Skin of body (tissue), 1 donor: ENCODE measurements at regions not wholly inside any gene's neighbourhood (a gene's known extent, or its start where the extent isn't known, plus 50 kb on each side); places are given as distances from the start of the nearest gene placed in this dataset.

Source experiments
- DNase-seq: peaks from one replicate; lab custom pipeline; 2025; lab: John Stamatoyannopoulos, UW

DNA sequence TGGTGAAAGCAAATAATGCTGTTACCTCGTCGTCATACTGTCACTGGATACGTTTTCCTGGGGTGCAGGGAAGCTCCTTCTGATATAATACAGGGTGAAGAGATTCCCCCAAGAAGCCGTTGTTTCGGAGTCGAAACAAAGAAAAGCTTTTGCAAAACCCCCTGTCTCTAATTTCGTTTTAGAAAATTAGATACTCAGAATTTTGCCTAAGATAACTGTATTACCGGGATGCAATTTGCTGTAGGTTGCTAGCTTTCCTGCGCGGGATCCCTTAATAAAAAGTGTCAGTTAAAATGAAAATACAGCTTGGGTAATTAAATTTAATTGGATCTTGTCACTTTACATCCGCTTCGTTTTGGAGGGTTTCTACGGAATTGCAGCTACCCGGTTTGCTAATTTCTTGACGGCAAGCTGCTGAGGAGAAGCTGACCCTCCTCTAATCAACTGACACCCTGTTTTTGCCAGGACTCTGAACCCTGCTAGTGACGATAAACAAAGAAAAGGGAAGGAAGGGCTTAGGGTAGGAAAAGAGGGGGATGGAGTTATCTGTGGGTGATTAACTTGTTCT is 174.6 kb downstream of the SHOX start:
- no peak for DNase-seq

DNA sequence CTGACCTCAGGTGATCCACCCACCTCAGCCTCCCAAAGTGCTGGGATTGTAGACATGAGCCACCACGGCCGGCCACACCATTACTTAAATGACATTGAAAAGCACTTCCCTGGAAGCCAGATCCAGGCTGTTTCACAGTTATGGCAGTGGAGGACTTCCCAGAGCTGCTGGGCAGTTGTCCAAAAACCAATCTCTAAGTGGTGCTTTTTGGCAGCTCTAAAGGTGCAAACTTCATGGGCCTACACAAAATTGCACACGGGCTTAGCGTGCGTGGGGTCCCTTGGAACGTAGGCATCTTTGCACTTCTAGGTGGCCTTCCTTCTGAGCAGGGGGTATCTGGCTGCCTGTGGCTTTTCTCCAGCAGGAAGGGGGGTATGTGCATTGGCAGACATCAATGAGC is 172.3 kb downstream of the SHOX start:
- DNase-seq = no peak

GRCh38 chrX:799808-800207 is 169.2 kb downstream of the SHOX start:
- DNase-seq = no peak

DNA sequence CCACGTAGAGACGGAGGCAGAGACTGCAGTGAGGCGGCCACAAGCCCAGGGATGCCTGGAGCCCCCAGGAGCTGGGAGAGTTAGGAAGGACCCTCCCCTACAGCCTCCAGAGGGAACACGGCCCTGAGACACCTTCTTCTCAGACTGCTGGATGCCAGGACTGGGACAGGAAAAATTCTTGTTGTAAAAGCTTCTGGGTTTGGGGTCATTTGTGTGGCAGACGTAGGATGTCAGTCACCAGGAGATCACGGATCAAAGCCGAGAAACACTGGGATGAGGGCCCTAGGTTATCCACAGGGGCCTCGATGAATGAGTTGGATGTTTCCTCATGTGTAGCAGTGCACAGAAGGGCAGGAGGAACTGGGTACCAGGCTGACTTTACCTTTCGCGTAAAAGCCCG is 163.7 kb downstream of the SHOX start:
- no peak for DNase-seq

DNA sequence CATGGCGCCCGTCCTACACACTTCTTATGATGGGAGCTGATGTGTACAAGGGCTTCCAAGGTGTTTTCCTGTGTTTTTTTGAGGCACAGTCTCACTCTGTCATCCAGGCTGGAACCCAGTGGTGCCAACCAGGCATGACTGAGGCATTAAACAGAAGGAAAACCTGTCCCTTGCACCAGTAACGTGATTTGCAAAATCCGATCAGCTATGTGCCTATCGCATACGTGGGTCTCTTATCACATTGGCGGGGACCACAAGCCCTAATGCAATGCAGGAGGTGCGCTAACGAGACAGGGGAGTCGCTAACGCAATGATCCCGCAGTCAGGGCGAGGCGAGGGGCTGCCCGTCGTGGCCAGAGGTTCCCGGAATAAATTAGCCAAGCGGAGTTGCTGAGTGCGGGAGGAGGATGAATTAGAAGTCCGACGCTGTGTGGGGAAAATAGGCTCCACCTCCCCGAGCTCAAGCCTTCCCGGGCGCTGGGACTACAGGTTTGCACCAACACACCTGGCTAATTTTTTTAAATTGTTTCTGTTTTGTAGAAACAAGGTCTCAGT is 162.7 kb downstream of the SHOX start:
- no peak for DNase-seq

DNA sequence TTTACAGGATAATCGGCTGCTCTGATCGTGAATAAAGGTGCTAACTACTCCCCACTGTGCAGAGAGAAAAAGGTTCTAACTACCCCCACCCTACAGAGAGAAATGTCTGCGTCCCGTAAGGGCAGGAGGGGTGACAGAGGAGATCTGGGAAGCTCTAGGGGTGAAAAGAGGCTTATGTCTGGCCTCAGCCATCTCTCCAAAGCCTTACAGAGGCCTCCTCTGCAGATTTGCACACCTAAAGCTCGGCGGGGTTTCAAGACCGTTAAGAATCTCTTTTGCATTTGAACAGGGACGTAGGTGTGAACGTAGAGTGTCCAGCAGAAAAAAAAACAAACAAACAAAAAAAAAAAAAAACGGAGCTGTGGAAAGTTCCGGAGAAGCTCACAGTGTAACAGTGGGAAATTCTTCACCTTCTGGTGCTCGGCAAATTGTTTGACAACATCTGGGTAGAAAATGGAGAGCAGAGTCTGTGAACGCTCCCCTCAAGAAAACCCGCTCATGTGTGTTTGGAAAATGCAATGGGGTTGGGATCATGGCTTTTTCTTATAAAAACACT is 161.0 kb downstream of the SHOX start:
- DNase-seq = no peak

- no peak for DNase-seq
Measured at GRCh38 chrX:790783-791360, 160.3 kb downstream of the SHOX start.

- no peak for DNase-seq
Measured at GRCh38 chrX:790041-790506, 159.5 kb downstream of the SHOX start.

DNA sequence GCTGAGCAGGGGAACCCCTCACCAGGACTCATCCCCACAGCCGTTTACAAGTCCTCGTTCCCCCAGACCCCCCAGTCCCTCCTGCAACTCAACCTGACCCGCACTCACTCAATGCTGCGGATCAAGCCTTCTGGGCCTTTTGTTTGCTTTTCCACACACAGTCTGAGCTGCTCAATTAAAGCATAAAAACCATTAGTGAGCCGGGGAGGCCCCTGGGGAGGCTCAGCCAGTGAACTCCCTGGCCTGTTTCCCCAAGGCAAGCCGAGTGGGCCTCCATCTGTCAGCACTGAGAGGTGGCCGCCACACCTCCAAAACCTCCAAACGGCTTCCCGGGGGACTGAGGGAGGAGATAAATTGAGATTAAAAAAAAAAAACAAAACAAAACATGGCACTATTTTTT is 158.5 kb downstream of the SHOX start:
- no peak for DNase-seq

DNA sequence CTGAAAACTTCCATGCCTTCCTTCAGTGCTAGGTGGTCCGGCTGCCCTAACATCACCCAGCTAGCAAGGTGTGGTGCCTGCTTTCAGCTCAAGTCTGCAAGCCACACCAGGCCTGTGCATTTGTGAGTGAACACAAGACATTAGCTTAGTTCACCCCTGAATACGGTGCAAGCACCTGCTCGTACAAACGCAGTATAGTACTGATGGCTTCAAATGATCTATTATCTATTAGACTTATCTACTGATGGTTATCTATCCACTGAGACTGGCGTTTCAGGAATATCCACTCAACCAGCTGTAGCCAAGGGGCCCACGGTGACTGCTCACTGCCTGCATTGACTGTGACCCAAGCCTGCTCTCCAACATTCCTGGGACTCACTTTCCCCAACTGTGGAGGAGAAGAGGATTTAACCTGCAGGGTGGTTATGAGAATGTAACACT is 155.9 kb downstream of the SHOX start:
- DNase-seq = no peak

DNA sequence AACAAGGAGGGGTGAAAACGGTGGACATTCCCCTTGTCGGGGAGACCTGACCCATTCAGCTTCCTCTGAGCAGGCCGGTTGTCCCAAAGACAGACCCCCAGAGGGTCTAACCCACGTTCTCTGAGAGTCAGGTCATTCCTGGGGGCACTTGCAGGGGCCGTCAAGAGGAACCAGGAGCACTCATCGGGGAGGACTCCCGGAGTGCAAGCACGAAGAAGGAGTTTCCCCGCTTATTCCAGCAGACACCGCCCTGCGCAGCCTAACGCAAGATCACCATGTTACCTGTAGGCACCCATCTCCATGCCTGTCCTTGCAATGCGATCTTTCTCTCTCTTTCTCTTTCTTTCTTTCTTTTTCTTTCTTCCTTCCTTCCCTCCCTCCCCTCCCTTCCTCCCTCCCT is 154.2 kb downstream of the SHOX start:
- no peak for DNase-seq

DNA sequence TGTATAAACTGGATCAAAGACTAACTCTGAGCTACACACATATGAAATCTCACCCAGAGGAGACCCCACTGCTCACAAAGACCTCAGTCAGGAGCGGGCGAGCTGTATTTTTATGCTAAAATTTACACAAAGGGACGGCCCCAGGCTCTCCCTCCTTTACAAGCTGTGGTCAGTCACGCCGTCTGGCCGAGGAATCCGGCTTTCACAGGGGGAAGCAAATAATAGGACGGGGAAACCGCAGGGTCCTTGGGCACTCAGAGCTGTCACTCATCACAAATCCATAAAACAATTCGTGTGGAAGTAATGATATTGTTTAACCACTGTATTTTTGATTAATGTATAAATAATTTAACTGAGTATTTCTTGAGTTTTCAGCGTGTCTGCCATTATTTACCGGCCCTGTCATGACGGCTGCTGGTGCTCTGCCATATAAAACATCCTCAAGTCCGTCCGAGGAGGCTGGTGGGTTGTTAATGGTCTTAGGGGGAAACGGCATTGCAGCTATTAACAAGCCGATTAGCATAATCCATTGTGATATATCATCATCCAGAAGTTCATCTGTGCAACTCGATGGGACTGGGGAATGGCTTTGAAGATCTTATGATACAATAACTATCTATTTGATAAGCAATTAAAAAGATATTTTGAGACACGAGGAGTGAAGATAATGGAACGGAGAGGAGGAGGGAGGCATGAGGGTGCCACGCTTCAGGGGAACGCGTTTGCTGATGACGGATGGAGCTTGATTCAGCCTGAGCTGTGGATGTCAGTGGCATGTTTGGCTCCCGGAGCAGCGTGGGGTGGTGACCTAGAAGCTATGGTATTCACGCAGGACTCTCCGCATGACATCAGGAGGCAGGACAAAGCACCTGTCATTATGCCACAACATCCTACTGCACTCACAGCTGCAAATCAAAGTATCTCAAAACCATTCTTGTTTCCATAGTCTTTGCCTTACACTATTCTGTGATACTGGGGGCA is 150.9 kb downstream of the SHOX start:
- no peak for DNase-seq

DNA sequence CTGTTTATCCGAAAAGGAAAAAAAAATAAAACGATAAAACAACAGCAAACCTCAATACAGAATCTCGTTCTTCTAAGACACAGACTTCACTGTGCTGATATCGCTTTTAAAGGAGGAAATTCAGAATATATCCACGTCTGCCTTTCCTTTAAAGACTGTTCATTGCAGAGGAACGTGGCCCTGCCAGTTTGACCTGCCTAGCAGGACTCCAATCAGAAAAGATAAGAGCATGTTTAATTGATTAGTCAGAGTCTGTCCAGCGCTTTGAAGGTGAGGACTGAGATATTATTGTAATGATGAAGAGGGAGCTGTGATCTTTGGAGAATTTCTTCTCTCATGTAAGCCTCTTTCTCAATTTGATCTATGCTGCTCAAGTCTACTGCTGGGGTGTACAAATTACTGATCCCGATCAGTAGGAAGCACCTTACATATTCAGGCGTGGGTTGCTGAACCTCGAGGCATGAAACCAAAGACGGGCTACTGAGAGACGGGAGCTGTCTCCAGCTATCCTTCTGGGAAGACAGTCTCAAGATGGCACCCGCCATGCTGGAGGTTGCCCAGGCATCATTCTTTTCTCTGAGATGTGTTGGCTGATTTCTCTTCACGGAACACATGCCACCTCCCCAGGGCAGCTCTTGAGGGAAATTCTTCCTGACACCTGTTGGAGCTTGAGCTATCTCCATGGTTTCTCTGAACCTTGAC is 146.1 kb downstream of the SHOX start:
- DNase-seq = no peak

DNA sequence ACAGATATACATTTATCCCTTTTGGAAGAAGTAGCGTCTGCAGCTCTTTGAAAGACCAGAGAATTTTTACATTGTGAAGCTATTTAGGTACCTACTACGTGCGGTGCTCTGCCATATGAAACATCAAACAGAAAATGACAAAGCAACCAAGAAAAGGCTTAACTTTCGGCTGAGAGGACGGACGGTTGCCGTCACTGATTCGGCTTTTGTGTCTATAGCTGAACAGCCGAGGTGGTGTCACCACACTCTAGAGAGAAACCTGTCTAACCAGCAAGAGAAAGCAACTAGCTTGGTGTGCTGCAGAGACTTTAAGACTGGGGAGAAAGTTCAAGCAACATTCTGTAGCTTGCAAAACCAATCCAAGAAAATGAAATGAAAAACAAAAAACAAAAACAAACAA is 145.5 kb downstream of the SHOX start:
- DNase-seq = no peak

DNA sequence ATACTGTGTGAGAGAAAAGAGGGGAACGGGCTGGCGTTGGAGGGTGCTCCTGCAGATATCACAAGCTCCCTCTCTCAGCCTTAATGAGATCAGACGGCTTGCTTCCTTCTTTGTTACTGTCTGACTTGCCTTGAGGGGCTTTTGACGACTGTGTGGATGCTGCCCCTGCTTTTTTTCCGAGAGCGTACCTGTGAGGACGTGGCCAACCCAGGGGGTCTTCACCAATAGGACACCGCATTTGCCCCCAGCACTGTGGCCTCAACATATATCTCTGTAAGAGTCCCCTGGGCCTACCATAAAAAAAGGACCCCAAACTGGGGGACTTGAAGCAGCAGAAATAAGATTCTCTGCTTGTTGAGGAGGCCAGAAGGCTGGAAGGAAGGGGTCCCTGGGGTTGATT is 143.9 kb downstream of the SHOX start:
- no peak for DNase-seq

GRCh38 chrX:773292-774025 is 142.9 kb downstream of the SHOX start:
- no peak for DNase-seq

- no peak for DNase-seq
Measured at GRCh38 chrX:771536-771935, 140.9 kb downstream of the SHOX start.

- DNase-seq = no peak
Measured at GRCh38 chrX:769796-770195, 139.2 kb downstream of the SHOX start.

GRCh38 chrX:768596-768995 is 138.0 kb downstream of the SHOX start:
- no peak for DNase-seq

- no peak for DNase-seq
Measured at GRCh38 chrX:758917-759316, 128.3 kb downstream of the SHOX start.

GRCh38 chrX:750812-751211 is 120.2 kb downstream of the SHOX start:
- DNase-seq = no peak
